ENCODE measurements at regions not wholly inside any gene's neighbourhood (a gene's known extent, or its start where the extent isn't known, plus 50 kb on each side); places are given as distances from the start of the nearest gene placed in this dataset.

DNA sequence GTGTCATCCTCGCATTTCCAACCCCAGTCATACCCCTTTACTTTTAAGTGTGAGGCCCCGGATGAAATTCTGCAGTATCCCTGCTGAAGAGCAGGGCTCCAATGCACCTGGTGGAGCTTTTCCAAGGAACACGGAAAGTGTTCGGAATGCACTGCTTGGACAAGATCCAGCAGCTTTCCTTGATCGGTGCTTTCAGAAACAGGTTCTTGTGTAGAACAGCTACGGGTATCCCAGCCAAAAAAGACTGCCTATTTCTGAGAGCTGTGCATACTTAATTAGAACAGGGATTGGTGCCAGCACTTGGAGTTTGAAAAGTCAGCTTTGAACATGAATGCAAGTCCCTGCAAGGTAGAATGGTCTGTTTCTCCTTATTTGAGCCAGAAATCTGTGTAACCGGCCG is 87.2 kb upstream of the C1QTNF9B start:
- DNase-seq, result no peak

DNA sequence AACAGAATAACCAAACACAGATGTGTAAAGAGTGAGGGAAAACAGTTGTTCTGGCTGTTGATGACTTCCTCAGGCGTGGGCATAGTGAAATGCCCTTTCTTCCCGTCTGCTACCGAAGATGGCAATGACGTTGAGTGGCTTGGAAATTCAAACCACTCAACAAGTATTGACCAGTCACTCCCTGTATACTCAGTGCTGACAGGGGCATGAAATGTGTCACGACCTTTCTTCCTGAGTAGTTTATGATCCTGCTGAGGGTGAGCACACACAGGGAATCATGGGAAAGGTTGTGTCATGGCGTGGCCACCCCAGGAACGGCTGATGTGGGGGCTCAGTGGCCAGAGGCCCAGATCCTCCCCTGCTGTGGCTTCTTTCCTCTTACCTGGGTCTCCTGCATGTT is 87.8 kb upstream of the C1QTNF9B start:
- no peak for DNase-seq

DNA sequence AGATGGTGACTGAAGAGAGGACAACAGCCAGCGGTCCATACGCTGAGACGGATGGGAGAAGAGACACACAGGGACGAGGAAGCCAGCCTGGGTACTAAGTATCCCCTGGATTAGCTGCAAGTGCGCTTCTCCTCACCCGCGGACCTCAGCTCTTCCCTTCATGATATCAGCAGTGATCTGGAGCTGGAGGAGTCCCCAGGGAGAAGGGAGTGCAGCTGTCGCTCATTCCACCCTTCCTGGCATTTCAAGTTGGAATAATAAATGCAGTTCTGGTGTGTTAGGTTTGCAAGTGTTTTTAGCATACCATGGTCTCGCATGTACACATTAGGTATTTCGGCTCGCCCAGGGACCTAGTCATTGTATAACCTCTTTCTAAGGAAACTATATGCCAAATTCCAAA is 88.5 kb upstream of the C1QTNF9B start:
- DNase-seq, result peak; percentile 93

DNA sequence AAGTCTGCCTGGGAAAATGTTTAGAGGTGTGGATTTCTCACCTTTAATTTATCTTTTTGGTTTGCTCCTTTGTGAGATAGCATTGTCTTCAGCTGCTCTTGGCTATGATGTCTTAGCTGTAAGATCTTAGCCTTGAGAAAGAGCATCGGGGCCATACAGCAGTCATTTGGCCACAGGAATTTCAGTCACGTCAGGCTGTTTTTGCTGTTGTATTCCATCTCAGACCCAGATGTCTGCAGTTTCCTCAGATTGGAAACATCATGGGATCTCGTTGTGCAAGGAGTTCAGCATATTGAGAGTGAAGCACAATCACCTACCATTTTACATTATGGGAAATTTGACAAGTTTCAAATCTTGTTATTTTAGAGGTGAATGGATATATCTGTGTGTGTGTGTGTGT is 89.3 kb upstream of the C1QTNF9B start:
- DNase-seq, result no peak

DNA sequence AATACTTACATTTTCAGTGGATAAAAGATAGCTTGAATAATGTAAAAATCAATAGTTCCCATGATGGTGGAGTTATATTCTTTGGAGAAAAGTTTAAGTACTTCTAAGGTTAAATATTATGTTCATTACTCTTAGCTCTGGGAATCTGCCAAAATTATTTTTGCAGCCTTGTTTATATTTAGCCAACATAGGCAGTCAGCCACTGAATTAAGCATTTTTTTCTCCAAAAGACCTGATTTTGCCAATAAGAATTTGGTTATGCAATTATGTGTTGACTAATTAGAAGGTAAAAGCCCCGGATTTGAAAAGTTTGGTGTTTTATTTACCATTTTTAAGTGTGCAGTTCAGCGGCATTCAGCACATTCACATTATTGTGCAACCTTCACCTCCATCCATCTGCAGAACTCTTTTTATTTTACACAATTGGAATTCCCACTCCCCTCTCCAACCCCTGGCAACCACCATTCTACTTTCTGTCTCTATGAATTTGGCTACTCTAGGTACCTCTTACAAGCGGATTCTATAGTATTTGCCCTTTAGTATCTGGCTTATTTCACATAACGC is 90.1 kb upstream of the C1QTNF9B start:
- no peak for DNase-seq

DNA sequence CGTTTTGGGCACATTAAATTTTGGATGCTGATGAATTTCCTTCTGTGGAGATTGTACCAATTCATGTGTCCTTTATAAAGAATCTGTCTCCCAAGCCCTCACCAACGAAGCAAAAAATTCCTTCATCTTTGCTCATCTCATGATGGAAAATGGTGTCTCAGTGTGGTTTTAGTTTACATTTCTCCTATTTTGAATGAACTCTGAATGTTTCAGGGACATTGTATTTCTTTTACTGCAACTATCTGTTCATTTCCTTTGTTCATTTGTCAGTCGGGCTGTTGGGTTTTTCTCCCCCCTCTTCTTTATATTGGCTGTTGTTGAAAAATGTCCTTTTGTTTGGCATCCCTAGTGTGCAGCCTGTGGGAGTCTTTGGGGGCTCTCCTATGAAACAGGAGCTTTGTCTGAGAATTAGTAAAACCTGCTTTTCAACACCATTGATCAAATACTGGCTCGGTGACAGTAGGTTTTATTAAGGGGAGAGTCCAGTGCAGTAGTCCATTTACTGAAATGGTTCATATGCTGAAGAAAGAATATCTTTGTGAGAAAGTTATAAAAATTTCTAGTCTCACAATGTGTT is 91.3 kb upstream of the C1QTNF9B start:
- no peak for DNase-seq

DNA sequence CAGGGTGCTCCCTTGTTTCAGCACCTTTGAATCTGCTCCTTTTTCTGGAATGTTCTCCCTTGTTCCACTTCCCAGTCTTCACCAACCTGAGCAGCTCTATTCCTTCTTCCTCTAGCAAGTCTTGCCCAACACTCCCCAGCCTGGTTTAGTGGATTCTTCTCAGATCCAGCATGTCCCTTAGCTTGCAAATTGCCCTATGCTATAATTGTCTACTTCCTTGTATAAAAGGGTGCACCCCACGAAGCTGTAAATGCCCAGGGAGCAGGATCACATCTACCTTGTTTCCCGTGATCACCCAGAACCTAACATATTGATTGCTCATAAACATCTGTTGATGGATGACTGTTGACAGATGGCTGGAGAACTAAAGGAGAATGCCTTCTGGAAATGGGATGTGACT is 93.2 kb upstream of the C1QTNF9B start:
- DNase-seq, result peak; percentile 25

DNA sequence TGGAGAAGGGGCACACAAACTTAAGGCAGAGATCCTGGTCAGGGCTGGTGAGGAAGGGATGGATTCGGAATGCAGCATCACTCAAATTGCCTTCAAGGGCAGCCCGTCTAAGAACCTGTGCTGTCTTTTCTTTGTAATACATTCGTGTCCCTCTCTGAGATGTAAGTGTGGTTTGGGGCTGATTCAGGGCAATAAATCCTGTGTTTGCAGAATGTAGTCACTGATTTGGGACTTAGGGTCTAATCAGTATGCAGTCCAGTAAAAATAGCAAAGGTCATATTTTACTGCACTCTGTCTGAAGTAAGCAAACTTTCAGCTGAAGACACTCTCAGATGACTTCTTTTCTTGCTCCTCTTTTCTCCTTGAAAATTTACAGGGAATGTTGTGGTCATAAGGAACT is 93.8 kb upstream of the C1QTNF9B start:
- DNase-seq, result no peak

DNA sequence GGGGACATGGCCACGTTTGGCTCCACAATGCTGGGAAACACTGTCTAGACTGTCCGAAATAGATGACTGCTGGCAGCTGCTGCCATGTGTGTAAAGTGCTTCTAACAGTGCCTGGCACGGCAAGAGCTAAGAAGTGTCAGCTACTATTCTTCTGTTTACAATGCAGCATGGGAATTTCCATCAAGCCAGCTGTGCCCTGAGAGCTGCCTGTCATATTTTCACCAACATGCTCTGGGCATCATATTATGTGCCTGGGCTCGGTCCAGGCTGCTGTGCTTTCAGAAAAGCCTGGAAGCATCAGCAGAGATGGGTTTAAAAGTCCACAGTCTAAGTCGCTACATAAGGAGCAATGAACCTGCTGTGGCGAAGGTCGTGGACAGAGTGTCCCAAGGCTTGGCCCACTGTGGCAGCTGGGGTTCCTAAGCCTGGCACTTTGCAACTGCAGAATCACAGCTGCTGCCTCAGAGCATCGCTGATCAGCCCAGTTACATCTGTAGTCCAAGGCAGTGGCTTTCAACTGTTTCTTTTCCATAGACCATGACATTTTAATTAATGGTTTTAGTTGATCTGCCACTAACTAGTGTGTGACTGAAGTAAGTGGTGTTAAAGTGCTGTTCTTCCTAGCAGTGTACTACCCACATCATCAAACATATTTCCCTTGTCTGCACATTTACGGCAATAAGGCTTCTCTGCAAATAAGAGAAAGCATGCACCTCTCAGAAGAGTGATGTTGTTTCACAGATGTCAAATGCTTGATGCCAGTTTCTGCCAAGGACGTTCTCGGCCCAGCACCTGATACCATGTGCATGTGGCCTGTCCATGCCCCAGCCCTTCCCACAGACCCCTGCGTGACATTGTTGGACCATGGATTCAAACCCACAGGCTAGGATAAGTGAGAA is 95.7 kb upstream of the C1QTNF9B start:
- no peak for DNase-seq

DNA sequence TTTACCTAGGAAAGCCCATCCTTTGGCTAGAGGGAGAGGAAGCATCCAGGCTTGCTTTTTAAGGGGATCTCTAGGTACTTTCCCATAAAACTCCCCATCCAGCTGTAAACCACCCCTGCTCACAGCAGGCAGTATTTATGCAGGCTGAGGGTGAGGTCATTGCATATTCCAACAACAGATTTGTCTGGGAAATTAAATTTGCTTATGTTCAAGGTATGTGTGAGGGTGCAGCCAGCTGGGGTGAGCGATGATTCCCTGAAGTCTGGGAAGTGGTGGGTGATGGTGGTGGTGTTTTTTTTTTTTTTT is 96.3 kb upstream of the C1QTNF9B start:
- DNase-seq, result no peak

DNA sequence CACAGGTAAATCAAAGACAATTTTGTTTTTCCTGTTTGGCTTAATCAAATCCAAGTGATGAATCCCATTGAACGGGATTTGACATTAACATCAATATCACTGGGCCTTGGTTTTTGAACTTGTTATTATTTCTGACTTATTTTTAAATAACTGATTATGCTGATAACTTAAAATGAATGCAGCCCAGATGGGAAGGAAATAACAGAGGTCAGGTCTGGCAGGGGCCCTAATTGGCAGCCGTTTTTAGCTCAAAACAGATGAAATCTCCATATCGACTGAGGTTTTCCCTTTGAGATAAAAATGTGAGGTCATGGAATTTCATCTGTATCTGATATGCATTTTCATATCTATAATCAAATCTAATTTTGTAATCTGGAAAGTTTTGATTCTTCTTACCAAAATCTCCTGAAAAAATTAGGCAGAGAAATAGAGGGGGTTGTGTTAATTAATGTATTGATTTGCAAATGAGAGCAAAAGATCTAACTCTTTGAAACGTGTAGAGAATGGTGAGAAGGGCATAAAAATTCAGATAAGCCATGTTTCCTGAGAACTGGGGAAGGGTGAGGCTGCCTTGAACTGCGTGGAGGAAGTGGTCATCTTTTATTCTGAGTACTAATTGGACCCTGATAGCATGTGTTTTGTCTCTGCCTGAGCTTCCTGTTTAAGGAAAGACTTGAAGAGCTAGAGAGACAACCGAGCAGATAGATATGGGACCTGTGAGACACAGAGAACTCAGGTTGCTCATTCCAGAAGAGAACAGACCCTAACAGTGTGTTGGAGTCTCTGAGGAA is 98.2 kb upstream of the C1QTNF9B start:
- DNase-seq, result no peak

DNA sequence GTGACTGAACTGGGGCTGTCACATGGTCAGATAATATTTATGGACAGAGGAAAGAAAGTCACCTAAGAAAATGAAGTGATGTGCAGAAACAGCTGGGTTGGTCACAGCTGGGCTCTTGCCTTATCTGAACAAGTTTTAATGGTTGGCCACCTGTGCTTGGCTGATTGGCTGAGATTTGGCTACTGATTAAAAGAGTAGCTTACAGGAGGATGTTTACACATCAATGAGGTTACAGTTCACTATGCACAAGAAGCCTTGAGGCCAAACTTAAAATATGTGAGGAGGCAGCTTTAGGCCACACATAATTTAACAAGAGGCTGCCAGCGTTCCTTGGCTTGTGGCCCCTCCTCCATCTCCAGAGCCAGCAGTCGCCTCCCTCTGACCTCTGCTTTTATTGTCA is 99.2 kb upstream of the C1QTNF9B start:
- DNase-seq, result no peak

DNA sequence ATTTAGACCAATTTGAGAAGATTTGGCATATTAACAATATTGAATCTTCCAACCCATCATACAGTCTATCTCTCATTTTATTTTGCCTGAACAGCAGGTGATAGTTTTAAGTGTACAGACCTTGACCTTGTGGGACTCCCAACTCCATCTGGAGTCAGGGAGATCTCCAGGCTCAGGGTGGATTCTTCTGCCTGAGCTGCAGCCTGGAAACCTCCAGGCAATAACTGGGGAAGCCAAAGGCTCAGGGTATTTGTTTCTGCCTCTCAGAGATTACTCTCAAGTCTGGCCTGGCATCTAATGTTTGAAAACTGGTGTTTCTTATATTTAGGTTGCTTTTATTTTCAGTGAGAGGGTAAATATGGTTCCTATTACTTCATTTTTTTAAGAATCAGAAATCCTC is 102.1 kb upstream of the C1QTNF9B start:
- peak; percentile 77 for DNase-seq

DNA sequence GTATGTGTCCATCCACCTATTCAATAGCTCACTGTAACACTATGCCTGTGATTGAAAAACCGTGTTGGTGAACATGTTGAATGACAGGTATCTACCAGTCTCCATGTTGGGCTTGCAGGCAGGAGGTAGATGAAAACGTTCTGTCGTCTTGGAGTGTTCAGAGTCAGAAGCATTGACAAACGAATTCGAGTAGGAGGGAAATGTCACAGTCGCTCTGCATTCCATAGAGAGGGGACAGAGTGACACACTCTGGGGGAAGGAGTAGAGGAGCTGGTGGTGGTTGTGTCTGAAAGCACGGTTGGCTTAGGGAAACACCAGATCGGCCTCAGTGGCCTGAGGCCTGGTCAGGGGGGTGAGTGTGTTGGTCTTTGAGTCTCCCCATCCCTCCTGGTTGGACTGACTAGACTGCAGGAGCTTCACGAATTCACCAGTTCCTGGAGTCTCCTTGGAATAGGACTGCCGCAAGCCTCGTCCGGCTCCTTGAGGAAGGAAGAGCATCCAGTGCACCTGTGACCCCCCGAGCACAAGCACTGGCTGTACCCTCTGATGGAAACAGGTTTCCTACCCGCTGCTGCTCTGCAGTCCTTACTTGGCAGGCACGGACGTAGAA is 105.0 kb upstream of the C1QTNF9B start:
- no peak for DNase-seq

DNA sequence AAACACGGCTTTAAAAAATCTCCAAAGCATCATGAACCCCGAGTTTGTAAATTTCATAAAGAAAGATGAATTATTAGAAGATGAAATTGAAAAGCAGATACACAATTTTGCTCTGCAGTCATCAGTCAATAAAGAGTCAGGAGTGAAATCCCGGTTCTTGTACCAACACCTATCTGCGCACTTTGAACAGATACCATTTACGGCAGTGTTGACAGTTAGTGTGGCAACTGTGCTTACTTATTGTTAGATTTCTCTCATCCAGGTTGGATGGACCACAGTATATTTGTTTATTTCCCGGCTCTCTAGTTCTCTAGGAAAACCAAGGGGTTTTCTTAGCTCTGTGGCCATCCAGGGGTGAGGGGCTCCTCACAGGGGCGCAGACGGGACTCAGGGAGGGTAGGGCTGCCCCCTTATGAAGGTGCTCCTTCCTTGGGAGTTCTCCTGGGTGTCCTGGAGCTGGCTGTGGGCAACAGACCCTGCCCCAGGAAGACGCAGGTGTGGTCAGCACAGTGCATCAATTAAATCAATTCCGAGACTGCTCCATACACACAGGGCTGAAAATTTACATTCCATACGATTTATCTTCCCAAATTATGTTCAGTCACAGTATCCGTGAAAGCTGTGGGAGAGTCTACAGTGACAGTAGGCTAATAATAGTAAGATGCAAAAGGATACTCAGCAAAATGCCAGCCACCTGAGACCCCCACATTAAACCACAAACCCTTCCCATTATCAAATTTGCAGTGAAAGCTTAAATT is 107.0 kb upstream of the C1QTNF9B start:
- DNase-seq, result no peak

DNA sequence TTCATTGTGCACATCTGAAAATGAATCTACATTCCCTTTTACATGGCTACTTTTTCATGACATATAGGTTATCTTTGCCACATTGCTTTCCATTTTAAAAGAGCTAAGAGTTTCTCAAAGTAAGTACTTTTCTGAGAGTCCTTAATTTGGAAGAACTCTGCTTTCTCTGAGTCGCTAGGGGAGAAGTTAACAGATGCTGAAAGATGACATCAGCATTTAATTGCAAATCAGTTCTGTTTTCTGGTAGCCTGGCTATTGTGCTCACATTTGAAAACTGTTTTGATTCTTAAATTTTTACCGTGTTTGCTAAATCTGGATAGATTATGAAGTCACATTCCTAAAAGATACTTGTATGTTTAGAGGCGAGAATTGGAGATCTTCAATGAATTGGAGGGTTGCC is 107.7 kb upstream of the C1QTNF9B start:
- DNase-seq, result no peak

DNA sequence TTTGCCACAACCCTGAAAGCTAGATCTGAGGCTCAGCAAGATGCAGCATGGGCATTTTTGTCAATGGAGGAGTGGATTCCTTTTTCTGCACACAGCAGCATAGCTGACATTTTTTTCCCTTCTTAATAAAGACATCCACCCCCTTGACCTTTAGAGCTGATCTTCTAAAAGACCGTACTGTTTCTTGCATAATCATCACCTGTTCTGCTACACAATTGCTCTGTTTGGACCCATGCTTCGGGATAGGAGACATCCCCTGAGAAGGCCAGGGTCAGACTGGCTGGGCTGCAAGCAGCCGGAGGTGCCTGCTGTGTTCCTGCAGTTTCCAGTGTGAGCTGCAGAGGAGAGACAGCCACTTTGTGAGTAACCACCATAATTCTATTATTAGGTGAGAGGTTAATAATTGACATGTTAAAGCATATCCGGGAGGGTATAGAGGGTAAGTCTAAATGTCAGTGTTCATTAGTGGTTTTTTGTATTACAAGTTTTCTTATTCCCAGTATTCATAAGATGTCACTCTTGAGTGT is 108.5 kb upstream of the C1QTNF9B start:
- no peak for DNase-seq

DNA sequence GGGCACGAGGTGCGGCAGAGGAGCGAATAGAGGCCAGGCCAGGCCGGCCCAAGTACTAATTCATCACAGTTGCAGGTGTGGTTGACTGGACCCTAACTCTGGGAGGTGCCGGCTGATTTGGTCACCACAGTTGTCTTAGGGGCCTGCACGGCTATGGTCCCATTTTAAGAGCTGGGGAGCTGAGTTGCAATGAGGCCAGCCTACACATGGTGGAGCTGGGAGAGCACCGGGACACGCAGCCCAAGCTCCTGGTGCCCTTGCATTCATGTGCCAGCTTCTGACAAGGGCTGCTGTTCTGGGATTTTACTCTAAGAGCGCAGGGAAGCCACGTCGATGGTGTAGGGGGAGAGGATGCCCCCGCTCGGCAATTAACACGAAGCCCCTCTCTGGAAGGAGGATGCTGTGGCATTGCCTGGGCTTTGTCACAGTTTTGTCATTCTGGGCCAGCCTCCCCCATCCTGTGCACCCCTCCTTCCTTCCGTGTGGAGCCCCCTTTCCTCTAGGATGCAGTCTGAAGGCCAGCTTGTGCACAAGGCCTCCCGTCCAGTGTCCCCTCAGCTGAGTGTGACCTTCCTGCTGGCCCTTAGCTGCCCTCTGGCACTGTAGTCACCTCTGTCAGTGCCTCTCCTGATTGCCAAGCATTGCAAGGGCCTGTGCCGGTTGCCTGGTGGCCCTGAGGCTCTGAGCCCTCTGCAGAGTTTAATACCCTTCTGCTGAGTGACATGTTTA is 109.4 kb upstream of the C1QTNF9B start:
- DNase-seq, result no peak

DNA sequence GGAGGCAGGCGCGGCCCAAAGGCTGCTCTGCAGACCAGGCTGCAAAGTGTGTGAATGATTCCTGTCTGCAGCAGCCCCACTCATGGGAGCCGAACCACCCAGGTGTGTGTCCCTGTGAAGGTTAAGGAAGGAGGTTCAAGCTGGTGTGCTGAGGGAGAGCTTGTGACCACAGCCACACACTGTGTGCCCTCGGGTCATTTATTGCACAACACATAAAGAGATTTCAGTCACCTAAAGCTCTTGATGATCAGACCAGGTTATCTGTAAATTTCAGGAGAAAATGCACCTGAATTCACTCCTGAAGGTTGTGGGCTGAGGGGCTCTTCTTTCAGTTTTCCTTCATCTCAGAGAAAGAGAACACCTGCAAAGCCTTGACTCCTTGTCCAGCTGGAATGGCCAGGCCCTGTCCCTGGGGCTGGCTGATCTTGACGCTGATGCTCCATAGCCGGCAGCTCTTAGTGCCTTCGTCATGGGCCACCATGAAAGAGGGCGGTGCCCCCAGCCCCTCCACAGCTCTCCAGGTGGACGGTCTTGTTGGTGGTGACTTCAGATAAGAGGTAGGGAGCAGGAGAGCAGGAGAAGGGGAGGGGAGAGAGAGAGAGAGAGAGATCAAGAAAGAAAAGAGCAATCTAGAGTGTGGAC is 110.8 kb upstream of the C1QTNF9B start:
- DNase-seq, result no peak

DNA sequence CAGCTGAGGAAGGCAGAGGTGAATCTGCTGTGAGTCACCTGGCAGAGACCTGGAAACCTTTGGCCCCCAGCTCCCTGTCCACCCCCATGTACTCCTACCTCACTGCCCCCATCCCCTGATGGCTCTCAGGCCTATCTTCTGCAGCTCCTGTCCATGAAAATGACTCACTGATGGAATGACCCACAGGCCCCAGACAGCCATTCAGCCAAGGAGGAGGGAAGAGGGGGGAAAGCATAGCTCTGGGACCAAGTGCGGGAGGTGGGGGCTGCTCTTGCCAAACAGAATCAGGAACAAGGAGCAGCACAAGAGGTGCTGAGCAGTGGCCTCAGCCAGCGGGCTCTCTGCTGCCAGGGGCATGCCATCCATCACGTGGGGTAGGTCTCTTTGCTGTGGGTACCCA is 111.4 kb upstream of the C1QTNF9B start:
- DNase-seq, result no peak

DNA sequence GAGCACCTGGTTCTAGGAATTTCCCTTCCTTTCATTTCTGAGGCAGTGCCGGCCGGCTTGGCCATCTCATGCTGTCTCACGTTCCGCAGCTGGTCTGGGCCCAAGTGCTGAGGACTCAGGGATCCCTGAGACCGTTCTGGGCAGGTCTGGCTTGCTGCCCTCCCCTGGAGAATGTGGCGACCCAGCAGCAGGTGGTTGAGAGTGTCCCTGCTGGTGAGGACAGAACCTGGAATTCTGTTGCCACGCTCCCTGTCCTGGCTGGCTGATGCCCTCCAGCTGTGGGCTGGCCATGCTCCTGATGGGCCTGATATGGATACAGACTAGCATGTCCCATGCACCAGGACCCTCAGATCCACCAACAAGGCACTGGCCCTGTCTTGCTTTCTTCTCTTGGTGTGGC is 114.0 kb upstream of the C1QTNF9B start:
- DNase-seq, result no peak

Data from NCI-H82 (cell line).